ENCODE measurements at regions not wholly inside any gene's neighbourhood (a gene's known extent, or its start where the extent isn't known, plus 50 kb on each side); places are given as distances from the start of the nearest gene placed in this dataset.

- Histone ChIP-seq H3K27me3 (ENCODE audit: control insufficient read depth, insufficient read depth, low read length) (no peaks in the 10 kb centered on the region), H3K4me3 (ENCODE audit: low read depth, low read length) (no peak overlapping the region), H3K36me3 (ENCODE audit: control insufficient read depth, insufficient read depth, low read length) (no peaks in the 10 kb centered on the region)
- ChIA-PET POLR2A (interaction anchor here (0.6 kb wide), 1 partner anchor 36 kb away, joined by 8 read pairs; no protein-coding TSS in a partner anchor), CTCF (interaction anchor here (0.7 to 3.0 kb wide), 10 partner anchors 8 to 151 kb away, joined by 3 to 12 read pairs (median 5); no protein-coding TSS in a partner anchor)
- peak; percentile 20; the same call in 1 of the 2 replicates for TF ChIP-seq CTCF (IDR thresholded peaks at IDR 0.05; ENCODE audit: insufficient read depth, low read depth, low read length)
- DNase-seq (ENCODE audit: low read depth): peak; percentile 91
Measured at GRCh38 chr10:5584895-5585516, 60.2 kb downstream of the CALML3 start.

- no peaks in the 10 kb centered on the region for H3K36me3 ChIP-seq (ENCODE audit: control insufficient read depth, insufficient read depth, low read length)
- ChIA-PET POLR2A (interaction anchor here (0.6 kb wide), 1 partner anchor 37 kb away, joined by 8 read pairs; no protein-coding TSS in a partner anchor), CTCF (interaction anchor here (0.7 to 3.0 kb wide), 9 partner anchors 9 to 152 kb away, joined by 3 to 12 read pairs (median 5); no protein-coding TSS in a partner anchor)
- H3K27me3 ChIP-seq (ENCODE audit: control insufficient read depth, insufficient read depth, low read length): no peaks in the 10 kb centered on the region
- TF ChIP-seq CTCF (IDR thresholded peaks at IDR 0.05; ENCODE audit: insufficient read depth, low read depth, low read length): no peak
- no peak overlapping the region for H3K4me3 ChIP-seq (ENCODE audit: low read depth, low read length)
- DNase-seq (ENCODE audit: low read depth): no peak
Measured at GRCh38 chr10:5585517-5586206, 60.9 kb downstream of the CALML3 start.

GRCh38 chr10:5587151-5588079 lies 62.7 kb downstream of the CALML3 start:
- TF ChIP-seq CTCF (IDR thresholded peaks at IDR 0.05; ENCODE audit: insufficient read depth, low read depth, low read length): no peak
- CTCF ChIA-PET: interaction anchor here (0.8 to 2.0 kb wide), 2 partner anchors 36 to 153 kb away, joined by 3 to 5 read pairs; no protein-coding TSS in a partner anchor
- POLR2A ChIA-PET: no interaction called here

GRCh38 chr10:5588080-5588453 lies 63.3 kb downstream of the CALML3 start:
- TF ChIP-seq CTCF (IDR thresholded peaks at IDR 0.05; ENCODE audit: insufficient read depth, low read depth, low read length): no peak
- Histone ChIP-seq H3K27me3 (ENCODE audit: control insufficient read depth, insufficient read depth, low read length) (no peaks in the 10 kb centered on the region), H3K4me3 (ENCODE audit: low read depth, low read length) (no peak overlapping the region), H3K36me3 (ENCODE audit: control insufficient read depth, insufficient read depth, low read length) (no peaks in the 10 kb centered on the region)
- DNase-seq (ENCODE audit: low read depth): no peak
- ChIA-PET CTCF (no interaction called here), POLR2A (no interaction called here)

More at GRCh38 chr10:5587151-5588079, 62.7 kb downstream of the CALML3 start:
- Histone ChIP-seq H3K36me3 (ENCODE audit: control insufficient read depth, insufficient read depth, low read length) (no peaks in the 10 kb centered on the region), H3K4me3 (ENCODE audit: low read depth, low read length) (no peak overlapping the region), H3K27me3 (ENCODE audit: control insufficient read depth, insufficient read depth, low read length) (no peaks in the 10 kb centered on the region)
- no peak for DNase-seq (ENCODE audit: low read depth)
